Mucosa of descending colon (tissue), 3 donors: ENCODE measurements at regions not wholly inside any gene's neighbourhood (a gene's known extent, or its start where the extent isn't known, plus 50 kb on each side); places are given as distances from the start of the nearest gene placed in this dataset.
"Not testable (repeated sequence)": the region's sequence is repeated elsewhere in the genome, so short reads cannot be mapped to it uniquely, and the experiment has no call there.

Experiments
- ATAC-seq: fragments of 200-7000 bp; cut with Tn5 transposase; one replicate; pipeline ENCODE4 v1.9.1; 2020; ENCODE audit warnings: mild to moderate bottlenecking, moderate library complexity
- DNase-seq, 3 donors: peaks; one replicate each; pipeline ENCODE4 v3.0.0-alpha.2; 2020
- H3K36me3 ChIP-seq: fragments of 200-600 bp; one replicate; pipeline ENCODE4 v1.8.0; 2021; ENCODE audit warnings: low read depth, mild to moderate bottlenecking
- H3K4me1 ChIP-seq: fragments of 200-600 bp; one replicate; pipeline ENCODE4 v1.8.0; 2021; ENCODE audit warnings: low read depth, mild to moderate bottlenecking
- H3K4me3 ChIP-seq: fragments of 200-600 bp; one replicate; pipeline ENCODE4 v1.8.0; 2021; ENCODE audit warnings: mild to moderate bottlenecking
- H3K9me3 ChIP-seq: fragments of 200-600 bp; one replicate; pipeline ENCODE4 v1.8.0; 2021; ENCODE audit warnings: mild to moderate bottlenecking
- intact Hi-C, 2 donors: fragments of 100-400 bp; cut with DNase I in 1 of 2; cut with micrococcal nuclease in 1 of 2; formaldehyde crosslinking; loops; one replicate each; pipeline versions ENCODE4 v1.11.0 to v1.11.1; 2022; cut with DNase I, micrococcal nuclease
- TF ChIP-seq, protein P1 (sequence below): fragments of 200-600 bp; IDR thresholded peaks from one replicate; pipeline ENCODE4 v1.8.0; 2022; ENCODE audit warnings: antibody characterized with exemption, mild to moderate bottlenecking
- donor health status: DM: no; HTN: no; CAD: no; lungs with moderate emphysema.
- donor health status: DM: no; HTN: no; CAD: no.
- donor health status: DM: no; HTN: yes; CAD: no.

- H3K4me1 ChIP-seq, result no peaks in the 10 kb centered on the region
- H3K9me3 ChIP-seq, result no peaks in the 10 kb centered on the region
- no peaks in the 10 kb centered on the region for H3K36me3 ChIP-seq
- ATAC-seq (no peak), DNase-seq (no peak)
- H3K4me3 ChIP-seq, result no peak overlapping the region
- TF ChIP-seq, protein P1, sequence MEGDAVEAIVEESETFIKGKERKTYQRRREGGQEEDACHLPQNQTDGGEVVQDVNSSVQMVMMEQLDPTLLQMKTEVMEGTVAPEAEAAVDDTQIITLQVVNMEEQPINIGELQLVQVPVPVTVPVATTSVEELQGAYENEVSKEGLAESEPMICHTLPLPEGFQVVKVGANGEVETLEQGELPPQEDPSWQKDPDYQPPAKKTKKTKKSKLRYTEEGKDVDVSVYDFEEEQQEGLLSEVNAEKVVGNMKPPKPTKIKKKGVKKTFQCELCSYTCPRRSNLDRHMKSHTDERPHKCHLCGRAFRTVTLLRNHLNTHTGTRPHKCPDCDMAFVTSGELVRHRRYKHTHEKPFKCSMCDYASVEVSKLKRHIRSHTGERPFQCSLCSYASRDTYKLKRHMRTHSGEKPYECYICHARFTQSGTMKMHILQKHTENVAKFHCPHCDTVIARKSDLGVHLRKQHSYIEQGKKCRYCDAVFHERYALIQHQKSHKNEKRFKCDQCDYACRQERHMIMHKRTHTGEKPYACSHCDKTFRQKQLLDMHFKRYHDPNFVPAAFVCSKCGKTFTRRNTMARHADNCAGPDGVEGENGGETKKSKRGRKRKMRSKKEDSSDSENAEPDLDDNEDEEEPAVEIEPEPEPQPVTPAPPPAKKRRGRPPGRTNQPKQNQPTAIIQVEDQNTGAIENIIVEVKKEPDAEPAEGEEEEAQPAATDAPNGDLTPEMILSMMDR, result no peak
- intact Hi-C loops, result no loop called here
These were observed 355.9 kb upstream of the AGA start for GRCh38 chr4:177798161-177798560.

- intact Hi-C loops, result no loop called here
- Histone ChIP-seq H3K4me1 (no peaks in the 10 kb centered on the region), H3K36me3 (no peaks in the 10 kb centered on the region), H3K9me3 (no peaks in the 10 kb centered on the region), H3K4me3 (no peak overlapping the region)
- DNase-seq, result no peak
- peak; percentile 57 for ATAC-seq
- TF ChIP-seq, protein P1, result no peak
These were observed 359.9 kb upstream of the AGA start for GRCh38 chr4:177802162-177802561.

DNA sequence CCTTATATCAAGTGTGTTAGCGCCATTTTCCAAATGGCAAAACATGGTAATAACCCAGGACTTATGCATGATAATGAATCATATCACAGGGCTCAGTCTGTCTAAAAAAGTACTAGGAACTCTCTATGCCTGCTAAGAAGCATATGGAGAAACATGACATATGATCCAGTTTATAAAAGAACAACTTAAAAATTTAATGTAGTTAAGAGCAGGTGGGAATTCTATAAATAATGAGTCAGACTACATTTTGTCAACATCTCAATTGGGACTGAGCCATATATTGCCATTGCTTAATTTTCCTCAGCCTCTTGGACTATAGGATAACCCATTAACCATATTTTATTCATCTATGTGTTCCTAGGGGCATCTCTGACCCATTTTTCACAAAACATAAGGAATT lies 360.4 kb upstream of the AGA start:
- Histone ChIP-seq H3K4me1 (no peaks in the 10 kb centered on the region), H3K9me3 (no peaks in the 10 kb centered on the region), H3K36me3 (no peaks in the 10 kb centered on the region), H3K4me3 (no peak overlapping the region)
- TF ChIP-seq, protein P1, result no peak
- ATAC-seq (no peak), DNase-seq (no peak)
- intact Hi-C loops, result no loop called here

DNA sequence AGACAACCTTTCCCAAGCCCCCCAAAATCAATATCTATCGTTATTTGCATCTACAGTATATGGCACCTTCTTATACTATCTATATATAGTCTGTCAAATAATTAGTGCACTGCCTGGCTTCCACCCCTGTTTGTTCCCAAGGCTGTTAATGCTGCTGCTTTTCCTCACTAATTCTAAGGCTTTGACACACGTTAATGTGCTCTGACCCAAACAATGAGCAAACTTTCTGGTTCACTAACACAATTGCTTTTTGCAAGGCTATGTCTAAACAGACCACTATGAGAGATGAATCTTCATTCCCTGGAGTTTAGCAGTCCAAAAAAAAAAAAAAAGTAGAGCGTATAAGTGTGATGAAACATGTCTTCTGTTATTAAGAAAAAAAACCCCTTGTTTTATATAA lies 360.9 kb upstream of the AGA start:
- no peaks in the 10 kb centered on the region for H3K9me3 ChIP-seq
- ATAC-seq (no peak), DNase-seq (no peak)
- H3K4me1 ChIP-seq, result no peaks in the 10 kb centered on the region
- H3K4me3 ChIP-seq, result no peak overlapping the region
- intact Hi-C loops, result no loop called here
- H3K36me3 ChIP-seq, result no peaks in the 10 kb centered on the region
- TF ChIP-seq, protein P1, result no peak

- DNase-seq (peak in 1 of 3 donors; percentile 25), ATAC-seq (peak; percentile 96)
- Histone ChIP-seq H3K4me1 (no peaks in the 10 kb centered on the region), H3K9me3 (no peaks in the 10 kb centered on the region), H3K36me3 (no peaks in the 10 kb centered on the region), H3K4me3 (no peak overlapping the region)
- intact Hi-C loops, result no loop called here
- TF ChIP-seq, protein P1, result no peak
These were observed 367.6 kb upstream of the AGA start for GRCh38 chr4:177809791-177810190.

DNA sequence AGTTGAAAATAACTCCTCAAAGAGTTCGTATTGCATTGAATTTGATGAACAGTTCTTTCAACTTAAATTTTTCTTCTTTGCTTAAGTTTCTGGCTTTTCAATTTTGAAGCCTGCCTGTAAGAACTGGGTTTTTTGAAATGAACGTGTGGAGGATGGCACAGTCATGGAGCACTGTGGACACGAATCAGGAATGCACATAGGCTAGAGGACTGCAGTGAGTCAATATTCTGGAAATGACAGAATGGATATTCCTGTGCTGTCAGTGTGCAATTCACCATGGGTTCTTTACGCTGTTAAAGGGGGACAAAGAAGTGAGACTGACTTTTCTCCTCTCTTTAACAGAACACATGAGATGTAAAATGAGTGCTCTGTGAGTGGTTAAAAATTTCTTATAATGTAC lies 368.0 kb upstream of the AGA start:
- intact Hi-C loops, result no loop called here
- Histone ChIP-seq H3K4me3 (no peak overlapping the region), H3K36me3 (no peaks in the 10 kb centered on the region), H3K4me1 (no peaks in the 10 kb centered on the region), H3K9me3 (no peaks in the 10 kb centered on the region)
- ATAC-seq, result peak; percentile 64
- TF ChIP-seq, protein P1, result no peak
- DNase-seq, result no peak

DNA sequence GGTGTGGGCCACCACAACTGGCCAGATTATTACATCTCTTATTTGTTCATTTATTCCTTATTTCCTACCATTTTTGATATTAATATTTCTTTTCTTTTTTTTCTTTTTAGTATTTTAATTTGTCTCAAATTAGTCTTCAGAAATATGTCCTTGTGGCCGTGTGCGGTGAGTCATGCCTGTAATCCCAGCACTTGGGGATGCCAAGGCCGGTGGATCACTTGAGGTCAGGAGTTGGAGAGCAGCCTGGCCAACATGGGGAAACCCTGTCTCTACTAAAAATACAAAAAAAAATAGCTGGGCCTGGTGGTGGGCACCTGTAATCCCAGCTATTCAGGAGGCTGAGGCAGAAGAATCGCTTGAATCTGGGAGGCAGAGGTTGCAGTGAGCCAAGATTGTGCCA lies 376.2 kb upstream of the AGA start:
- H3K4me1 ChIP-seq, H3K36me3 ChIP-seq, H3K4me3 ChIP-seq, DNase-seq, intact Hi-C loops, ATAC-seq, H3K9me3 ChIP-seq: not testable (repeated sequence)
